ENCODE measurements at regions not wholly inside any gene's neighbourhood (a gene's known extent, or its start where the extent isn't known, plus 50 kb on each side); places are given as distances from the start of the nearest gene placed in this dataset.

DNA sequence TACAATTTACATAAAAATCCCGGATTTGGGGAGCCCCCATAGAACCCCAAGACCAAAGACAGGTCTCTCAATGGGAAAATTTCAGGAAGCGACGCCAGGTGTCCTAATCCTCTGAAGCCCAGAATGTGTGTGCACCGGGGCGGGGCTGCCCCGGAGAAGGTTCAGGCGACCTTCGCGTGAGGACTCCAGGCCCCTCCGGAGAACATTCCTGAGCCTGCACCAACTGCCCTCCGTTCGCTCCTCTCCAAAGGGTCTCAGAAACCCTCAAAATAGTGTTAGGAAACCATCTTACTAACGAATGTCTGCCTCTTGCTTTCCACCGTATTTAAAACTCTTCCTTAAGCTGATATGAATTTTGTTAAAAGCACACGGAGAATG, 78.5 kb upstream of the INSIG1 start:
- WGBS, result 93% methylated on average over 15 of the region's 15 CpGs
- Histone ChIP-seq H3K36me3 (ENCODE audit: control insufficient read depth in 4 of 4, insufficient read depth in 3 of 4, low read depth in 1 of 4, low read length in 3 of 4) (no peaks in the 10 kb centered on the region), H3K27me3 (ENCODE audit: control insufficient read depth in 4 of 4, insufficient read depth in 4 of 4, low read length in 3 of 4) (no peaks in the 10 kb centered on the region), H3K4me3 (ENCODE audit: low read depth in 1 of 3, low read length in 3 of 3) (no peak overlapping the region), H3K9me3 (ENCODE audit: control insufficient read depth in 4 of 4, low read length in 3 of 4) (no peaks in the 10 kb centered on the region), H3K9ac (ENCODE audit: low read depth in 1 of 2, low read length in 2 of 2) (peak overlapping the region in 1 of 2 donors; percentile 34), H3K27ac (ENCODE audit: low read depth in 1 of 2, low read length in 2 of 2) (no peak overlapping the region), H3K4me1 (ENCODE audit: control insufficient read depth in 4 of 4, insufficient read depth in 4 of 4, low read length in 3 of 4) (peaks cover 23 to 48% (median 44%) of the 10 kb centered on the region in 4 donors)
- TF ChIP-seq JUND (IDR thresholded peaks at IDR 0.05) (no peak), GABPA (IDR thresholded peaks at IDR 0.05 in 1 of 2, conservative IDR thresholded peaks at IDR 0.05 in 1 of 2) (no peak), TAF1 (conservative IDR thresholded peaks at IDR 0.05) (no peak)
- TF ChIP-seq, protein P1, sequence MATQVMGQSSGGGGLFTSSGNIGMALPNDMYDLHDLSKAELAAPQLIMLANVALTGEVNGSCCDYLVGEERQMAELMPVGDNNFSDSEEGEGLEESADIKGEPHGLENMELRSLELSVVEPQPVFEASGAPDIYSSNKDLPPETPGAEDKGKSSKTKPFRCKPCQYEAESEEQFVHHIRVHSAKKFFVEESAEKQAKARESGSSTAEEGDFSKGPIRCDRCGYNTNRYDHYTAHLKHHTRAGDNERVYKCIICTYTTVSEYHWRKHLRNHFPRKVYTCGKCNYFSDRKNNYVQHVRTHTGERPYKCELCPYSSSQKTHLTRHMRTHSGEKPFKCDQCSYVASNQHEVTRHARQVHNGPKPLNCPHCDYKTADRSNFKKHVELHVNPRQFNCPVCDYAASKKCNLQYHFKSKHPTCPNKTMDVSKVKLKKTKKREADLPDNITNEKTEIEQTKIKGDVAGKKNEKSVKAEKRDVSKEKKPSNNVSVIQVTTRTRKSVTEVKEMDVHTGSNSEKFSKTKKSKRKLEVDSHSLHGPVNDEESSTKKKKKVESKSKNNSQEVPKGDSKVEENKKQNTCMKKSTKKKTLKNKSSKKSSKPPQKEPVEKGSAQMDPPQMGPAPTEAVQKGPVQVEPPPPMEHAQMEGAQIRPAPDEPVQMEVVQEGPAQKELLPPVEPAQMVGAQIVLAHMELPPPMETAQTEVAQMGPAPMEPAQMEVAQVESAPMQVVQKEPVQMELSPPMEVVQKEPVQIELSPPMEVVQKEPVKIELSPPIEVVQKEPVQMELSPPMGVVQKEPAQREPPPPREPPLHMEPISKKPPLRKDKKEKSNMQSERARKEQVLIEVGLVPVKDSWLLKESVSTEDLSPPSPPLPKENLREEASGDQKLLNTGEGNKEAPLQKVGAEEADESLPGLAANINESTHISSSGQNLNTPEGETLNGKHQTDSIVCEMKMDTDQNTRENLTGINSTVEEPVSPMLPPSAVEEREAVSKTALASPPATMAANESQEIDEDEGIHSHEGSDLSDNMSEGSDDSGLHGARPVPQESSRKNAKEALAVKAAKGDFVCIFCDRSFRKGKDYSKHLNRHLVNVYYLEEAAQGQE (IDR thresholded peaks at IDR 0.05), result no peak
- no peak for DNase-seq (ENCODE audit: low spot score)

DNA sequence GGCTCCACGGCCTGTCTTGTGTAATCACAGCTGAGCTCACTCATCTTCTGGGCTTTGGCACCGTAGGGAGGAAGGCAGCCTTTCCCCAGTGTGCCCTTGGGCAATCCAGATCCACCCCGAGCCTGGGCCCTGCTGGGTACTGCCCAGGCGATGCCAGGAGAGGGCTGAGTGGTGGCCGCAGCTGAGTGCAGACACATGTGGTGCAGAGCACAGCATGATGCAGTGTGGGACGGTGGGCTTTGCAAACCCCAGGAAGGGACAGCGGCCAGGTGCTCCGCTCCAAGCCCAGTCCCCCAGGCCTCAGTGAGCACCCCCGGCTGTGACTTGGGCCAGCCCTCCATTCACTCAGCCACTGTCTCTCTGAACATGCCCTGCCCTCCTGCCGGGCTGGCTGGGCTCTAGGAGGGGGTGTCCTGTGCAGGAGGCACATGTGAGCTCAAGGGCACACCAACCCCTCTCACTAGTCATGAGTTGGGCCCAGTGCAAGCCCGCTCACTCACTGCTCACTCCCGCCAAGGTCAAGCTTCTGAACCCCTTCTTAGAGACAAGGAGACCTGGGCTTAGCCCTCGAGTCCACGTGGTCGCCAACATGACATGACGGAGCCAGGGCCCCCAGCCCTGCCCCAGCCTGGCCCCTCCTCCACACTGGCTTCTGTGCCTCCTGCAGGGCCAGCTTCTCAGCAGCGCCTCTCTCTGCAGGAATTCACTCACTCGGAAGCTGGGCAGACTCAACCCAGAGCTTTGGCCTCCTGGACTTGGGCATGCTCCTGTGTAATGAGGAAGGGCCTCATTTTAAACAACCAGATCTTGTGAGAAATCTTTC, 77.5 kb upstream of the INSIG1 start:
- Histone ChIP-seq H3K9me3 (ENCODE audit: control insufficient read depth in 4 of 4, low read length in 3 of 4) (no peaks in the 10 kb centered on the region), H3K4me1 (ENCODE audit: control insufficient read depth in 4 of 4, insufficient read depth in 4 of 4, low read length in 3 of 4) (peaks cover 28 to 56% (median 50%) of the 10 kb centered on the region in 4 donors), H3K27ac (ENCODE audit: low read depth in 1 of 2, low read length in 2 of 2) (peak overlapping the region; percentile 17 to 67), H3K27me3 (ENCODE audit: control insufficient read depth in 4 of 4, insufficient read depth in 4 of 4, low read length in 3 of 4) (no peaks in the 10 kb centered on the region), H3K9ac (ENCODE audit: low read depth in 1 of 2, low read length in 2 of 2) (no peak overlapping the region), H3K4me3 (ENCODE audit: low read depth in 1 of 3, low read length in 3 of 3) (no peak overlapping the region), H3K36me3 (ENCODE audit: control insufficient read depth in 4 of 4, insufficient read depth in 3 of 4, low read depth in 1 of 4, low read length in 3 of 4) (no peaks in the 10 kb centered on the region)
- TF ChIP-seq HNF4A (conservative IDR thresholded peaks at IDR 0.05) (peak; percentile 60 to 63), GABPA (IDR thresholded peaks at IDR 0.05 in 1 of 2, conservative IDR thresholded peaks at IDR 0.05 in 1 of 2) (no peak), TAF1 (conservative IDR thresholded peaks at IDR 0.05) (no peak), FOXA1 (IDR thresholded peaks at IDR 0.05) (no peak), JUND (IDR thresholded peaks at IDR 0.05) (peak in 1 of 2 donors; percentile 38), NR2F2 (IDR thresholded peaks at IDR 0.05) (no peak), SP1 (IDR thresholded peaks at IDR 0.05) (peak; percentile 43), FOXA2 (IDR thresholded peaks at IDR 0.05) (no peak), EGR1 (IDR thresholded peaks at IDR 0.05; ENCODE audit: low read depth in 2 of 2) (no peak), RXRA (IDR thresholded peaks at IDR 0.05) (peak; percentile 60 to 79), HNF4G (IDR thresholded peaks at IDR 0.05) (no peak), YY1 (IDR thresholded peaks at IDR 0.05) (peak; percentile 49), RAD21 (IDR thresholded peaks at IDR 0.05) (peak in 1 of 2 donors; percentile 61)
- TF ChIP-seq, protein P2, sequence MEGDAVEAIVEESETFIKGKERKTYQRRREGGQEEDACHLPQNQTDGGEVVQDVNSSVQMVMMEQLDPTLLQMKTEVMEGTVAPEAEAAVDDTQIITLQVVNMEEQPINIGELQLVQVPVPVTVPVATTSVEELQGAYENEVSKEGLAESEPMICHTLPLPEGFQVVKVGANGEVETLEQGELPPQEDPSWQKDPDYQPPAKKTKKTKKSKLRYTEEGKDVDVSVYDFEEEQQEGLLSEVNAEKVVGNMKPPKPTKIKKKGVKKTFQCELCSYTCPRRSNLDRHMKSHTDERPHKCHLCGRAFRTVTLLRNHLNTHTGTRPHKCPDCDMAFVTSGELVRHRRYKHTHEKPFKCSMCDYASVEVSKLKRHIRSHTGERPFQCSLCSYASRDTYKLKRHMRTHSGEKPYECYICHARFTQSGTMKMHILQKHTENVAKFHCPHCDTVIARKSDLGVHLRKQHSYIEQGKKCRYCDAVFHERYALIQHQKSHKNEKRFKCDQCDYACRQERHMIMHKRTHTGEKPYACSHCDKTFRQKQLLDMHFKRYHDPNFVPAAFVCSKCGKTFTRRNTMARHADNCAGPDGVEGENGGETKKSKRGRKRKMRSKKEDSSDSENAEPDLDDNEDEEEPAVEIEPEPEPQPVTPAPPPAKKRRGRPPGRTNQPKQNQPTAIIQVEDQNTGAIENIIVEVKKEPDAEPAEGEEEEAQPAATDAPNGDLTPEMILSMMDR (IDR thresholded peaks at IDR 0.05; ENCODE audit: low read depth, low read length, missing input control), result no peak
- TF ChIP-seq, protein P3, sequence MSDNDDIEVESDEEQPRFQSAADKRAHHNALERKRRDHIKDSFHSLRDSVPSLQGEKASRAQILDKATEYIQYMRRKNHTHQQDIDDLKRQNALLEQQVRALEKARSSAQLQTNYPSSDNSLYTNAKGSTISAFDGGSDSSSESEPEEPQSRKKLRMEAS (IDR thresholded peaks at IDR 0.05), result no peak
- TF ChIP-seq, protein P1 (IDR thresholded peaks at IDR 0.05), result peak; percentile 51
- TF ChIP-seq, protein P4, sequence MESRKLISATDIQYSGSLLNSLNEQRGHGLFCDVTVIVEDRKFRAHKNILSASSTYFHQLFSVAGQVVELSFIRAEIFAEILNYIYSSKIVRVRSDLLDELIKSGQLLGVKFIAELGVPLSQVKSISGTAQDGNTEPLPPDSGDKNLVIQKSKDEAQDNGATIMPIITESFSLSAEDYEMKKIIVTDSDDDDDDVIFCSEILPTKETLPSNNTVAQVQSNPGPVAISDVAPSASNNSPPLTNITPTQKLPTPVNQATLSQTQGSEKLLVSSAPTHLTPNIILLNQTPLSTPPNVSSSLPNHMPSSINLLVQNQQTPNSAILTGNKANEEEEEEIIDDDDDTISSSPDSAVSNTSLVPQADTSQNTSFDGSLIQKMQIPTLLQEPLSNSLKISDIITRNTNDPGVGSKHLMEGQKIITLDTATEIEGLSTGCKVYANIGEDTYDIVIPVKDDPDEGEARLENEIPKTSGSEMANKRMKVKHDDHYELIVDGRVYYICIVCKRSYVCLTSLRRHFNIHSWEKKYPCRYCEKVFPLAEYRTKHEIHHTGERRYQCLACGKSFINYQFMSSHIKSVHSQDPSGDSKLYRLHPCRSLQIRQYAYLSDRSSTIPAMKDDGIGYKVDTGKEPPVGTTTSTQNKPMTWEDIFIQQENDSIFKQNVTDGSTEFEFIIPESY (IDR thresholded peaks at IDR 0.05), result no peak
- TF ChIP-seq, protein P5, sequence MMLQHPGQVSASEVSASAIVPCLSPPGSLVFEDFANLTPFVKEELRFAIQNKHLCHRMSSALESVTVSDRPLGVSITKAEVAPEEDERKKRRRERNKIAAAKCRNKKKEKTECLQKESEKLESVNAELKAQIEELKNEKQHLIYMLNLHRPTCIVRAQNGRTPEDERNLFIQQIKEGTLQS (IDR thresholded peaks at IDR 0.05), result no peak
- 70% methylated on average over 18 of the region's 18 CpGs for WGBS
- no peak for DNase-seq (ENCODE audit: low spot score)
